ENCODE measurements at regions not wholly inside any gene's neighbourhood (a gene's known extent, or its start where the extent isn't known, plus 50 kb on each side); places are given as distances from the start of the nearest gene placed in this dataset.
"Not testable (repeated sequence)": the region's sequence is repeated elsewhere in the genome, so short reads cannot be mapped to it uniquely, and the experiment has no call there.

DNA sequence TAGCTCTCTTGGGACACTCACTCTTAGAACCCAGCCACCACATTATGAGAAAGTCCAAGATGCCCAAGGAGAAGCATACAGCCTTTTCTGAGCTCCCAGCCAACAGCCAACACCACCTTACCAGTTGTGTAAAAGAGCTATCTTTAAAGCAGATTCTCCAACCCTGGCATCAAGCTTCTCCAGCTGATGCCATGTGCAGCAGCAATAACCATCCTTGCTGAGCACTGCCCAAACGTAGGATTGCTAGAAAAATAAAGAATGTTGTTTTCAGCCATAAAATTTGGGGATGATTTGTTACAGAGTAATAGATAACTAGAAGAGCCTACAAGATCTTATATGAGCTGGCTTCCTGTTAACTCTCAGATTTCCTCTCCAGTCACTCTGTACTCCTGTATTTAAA is 443.7 kb upstream of the DYNLRB2 start:
- POLR2A ChIA-PET, result no interaction called here
- ATAC-seq, result no peak
- CTCF ChIA-PET, result interaction anchor here (0.5 kb wide), 1 partner anchor 263 kb away, joined by 3 read pairs; no protein-coding TSS in a partner anchor
- Mint-ChIP-seq H3K27me3 (peaks cover 2 to 29% (median 16%) of the 10 kb centered on the region in 5 donors), H3K4me3 (no peak overlapping the region), H3K36me3 (peaks cover 0 to 6% (median 0%) of the 10 kb centered on the region in 5 donors), H3K4me1 (no peaks in the 10 kb centered on the region), H3K9me3 (peaks cover 0 to 21% (median 9%) of the 10 kb centered on the region in 11 donors), H3K27ac (no peak overlapping the region)
- intact Hi-C loops (cut with micrococcal nuclease), result no loop called here
- no peaks in the 10 kb centered on the region for H3K27me3 ChIP-seq (ENCODE audit: control insufficient read depth in 2 of 2, insufficient read depth in 2 of 2, low read length in 2 of 2)
- no peaks in the 10 kb centered on the region for H3K9me3 ChIP-seq (ENCODE audit: control insufficient read depth in 2 of 3, low read length in 3 of 3)
- DNase-seq, result no peak
- no peak overlapping the region for H3K4me3 ChIP-seq (ENCODE audit: low read length)
- H3K36me3 ChIP-seq (ENCODE audit: control insufficient read depth in 2 of 3, insufficient read depth in 3 of 3, low read length in 3 of 3), result no peaks in the 10 kb centered on the region
- no peak overlapping the region for H3K27ac ChIP-seq (ENCODE audit: low read depth, low read length)
- H3K4me1 ChIP-seq (ENCODE audit: control insufficient read depth in 2 of 2, insufficient read depth in 2 of 2, low read length in 2 of 2), result no peaks in the 10 kb centered on the region

DNA sequence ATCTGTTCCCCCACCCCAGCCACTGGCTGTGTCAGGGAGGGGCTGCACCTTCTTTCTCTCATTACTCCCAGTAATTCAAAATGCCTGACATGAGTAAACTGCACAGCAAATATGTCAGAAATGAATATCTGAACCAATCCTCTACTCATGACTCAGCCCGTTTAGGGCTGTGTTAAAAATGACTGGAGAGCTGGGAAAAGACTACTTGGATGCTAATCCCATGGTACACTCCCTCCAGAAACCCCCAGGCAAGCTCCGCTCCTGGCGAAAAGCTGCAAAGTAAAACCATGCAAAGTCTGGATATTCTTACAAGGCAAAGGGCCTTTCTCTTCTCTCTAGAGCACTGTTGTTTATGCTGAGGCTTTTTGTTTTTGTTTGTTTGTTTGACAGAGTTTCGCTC is 448.1 kb upstream of the DYNLRB2 start:
- CTCF ChIA-PET, result no interaction called here
- POLR2A ChIA-PET, result no interaction called here
- Histone ChIP-seq H3K36me3 (ENCODE audit: control insufficient read depth in 2 of 3, insufficient read depth in 3 of 3, low read length in 3 of 3) (no peaks in the 10 kb centered on the region), H3K4me1 (ENCODE audit: control insufficient read depth in 2 of 2, insufficient read depth in 2 of 2, low read length in 2 of 2) (no peaks in the 10 kb centered on the region), H3K27me3 (ENCODE audit: control insufficient read depth in 2 of 2, insufficient read depth in 2 of 2, low read length in 2 of 2) (no peaks in the 10 kb centered on the region), H3K27ac (ENCODE audit: low read depth, low read length) (no peak overlapping the region), H3K4me3 (ENCODE audit: low read length) (no peak overlapping the region), H3K9me3 (ENCODE audit: control insufficient read depth in 2 of 3, low read length in 3 of 3) (no peaks in the 10 kb centered on the region)
- H3K4me1 Mint-ChIP-seq, result no peaks in the 10 kb centered on the region
- no peak overlapping the region for H3K27ac Mint-ChIP-seq
- ATAC-seq (no peak), DNase-seq (no peak)
- intact Hi-C loops (cut with micrococcal nuclease), result no loop called here
- H3K27me3 Mint-ChIP-seq, result peaks cover 0 to 24% (median 14%) of the 10 kb centered on the region in 5 donors
- peaks cover 0 to 13% (median 4%) of the 10 kb centered on the region in 11 donors for H3K9me3 Mint-ChIP-seq
- H3K4me3 Mint-ChIP-seq, result no peak overlapping the region
- H3K36me3 Mint-ChIP-seq, result peaks cover 0 to 6% (median 0%) of the 10 kb centered on the region in 5 donors

GRCh38 chr16:80091453-80091852 is 449.3 kb upstream of the DYNLRB2 start:
- H3K4me1 Mint-ChIP-seq; H3K36me3 Mint-ChIP-seq; H3K4me3 ChIP-seq (ENCODE audit: low read length); POLR2A ChIA-PET; H3K9me3 ChIP-seq (ENCODE audit: control insufficient read depth in 2 of 3, low read length in 3 of 3); H3K4me1 ChIP-seq (ENCODE audit: control insufficient read depth in 2 of 2, insufficient read depth in 2 of 2, low read length in 2 of 2); H3K4me3 Mint-ChIP-seq; H3K36me3 ChIP-seq (ENCODE audit: control insufficient read depth in 2 of 3, insufficient read depth in 3 of 3, low read length in 3 of 3); H3K9me3 Mint-ChIP-seq; H3K27me3 ChIP-seq (ENCODE audit: control insufficient read depth in 2 of 2, insufficient read depth in 2 of 2, low read length in 2 of 2); CTCF ChIA-PET; H3K27ac ChIP-seq (ENCODE audit: low read depth, low read length); DNase-seq; H3K27ac Mint-ChIP-seq; ATAC-seq; intact Hi-C loops (cut with micrococcal nuclease): not testable (repeated sequence)
- peaks cover 0 to 18% (median 7%) of the 10 kb centered on the region in 5 donors for H3K27me3 Mint-ChIP-seq

GRCh38 chr16:80085606-80086005 is 455.2 kb upstream of the DYNLRB2 start:
- CTCF ChIA-PET, result no interaction called here

GRCh38 chr16:80084614-80085013 is 456.2 kb upstream of the DYNLRB2 start:
- POLR2A ChIA-PET, result no interaction called here
- H3K27me3 Mint-ChIP-seq, result peaks cover 0 to 10% (median 0%) of the 10 kb centered on the region in 5 donors
- intact Hi-C loops (cut with micrococcal nuclease), result loop anchor here in 1 of 2 donors (5.0 kb wide), 1 partner anchor 1962 kb away; no protein-coding TSS in a partner anchor
- H3K27ac Mint-ChIP-seq, result no peak overlapping the region
- CTCF ChIA-PET, result no interaction called here
- H3K36me3 Mint-ChIP-seq, result no peaks in the 10 kb centered on the region
- Histone ChIP-seq H3K4me3 (ENCODE audit: low read length) (no peak overlapping the region), H3K27ac (ENCODE audit: low read depth, low read length) (no peak overlapping the region), H3K9me3 (ENCODE audit: control insufficient read depth in 2 of 3, low read length in 3 of 3) (no peaks in the 10 kb centered on the region), H3K27me3 (ENCODE audit: control insufficient read depth in 2 of 2, insufficient read depth in 2 of 2, low read length in 2 of 2) (no peaks in the 10 kb centered on the region), H3K4me1 (ENCODE audit: control insufficient read depth in 2 of 2, insufficient read depth in 2 of 2, low read length in 2 of 2) (no peaks in the 10 kb centered on the region), H3K36me3 (ENCODE audit: control insufficient read depth in 2 of 3, insufficient read depth in 3 of 3, low read length in 3 of 3) (no peaks in the 10 kb centered on the region)
- H3K4me1 Mint-ChIP-seq, result no peaks in the 10 kb centered on the region
- no peak overlapping the region for H3K4me3 Mint-ChIP-seq
- no peak for ATAC-seq
- H3K9me3 Mint-ChIP-seq, result peaks cover 0 to 4% (median 0%) of the 10 kb centered on the region in 11 donors
- no peak for DNase-seq

More at GRCh38 chr16:80085606-80086005, 455.2 kb upstream of the DYNLRB2 start:
- Mint-ChIP-seq H3K4me1 (no peaks in the 10 kb centered on the region), H3K36me3 (no peaks in the 10 kb centered on the region), H3K4me3 (no peak overlapping the region), H3K27me3 (peaks cover 0 to 4% (median 0%) of the 10 kb centered on the region in 5 donors), H3K9me3 (peaks cover 0 to 4% (median 0%) of the 10 kb centered on the region in 11 donors), H3K27ac (no peak overlapping the region)
- Histone ChIP-seq H3K27ac (ENCODE audit: low read depth, low read length) (no peak overlapping the region), H3K36me3 (ENCODE audit: control insufficient read depth in 2 of 3, insufficient read depth in 3 of 3, low read length in 3 of 3) (no peaks in the 10 kb centered on the region), H3K4me3 (ENCODE audit: low read length) (no peak overlapping the region), H3K27me3 (ENCODE audit: control insufficient read depth in 2 of 2, insufficient read depth in 2 of 2, low read length in 2 of 2) (no peaks in the 10 kb centered on the region), H3K4me1 (ENCODE audit: control insufficient read depth in 2 of 2, insufficient read depth in 2 of 2, low read length in 2 of 2) (no peaks in the 10 kb centered on the region), H3K9me3 (ENCODE audit: control insufficient read depth in 2 of 3, low read length in 3 of 3) (no peaks in the 10 kb centered on the region)
- POLR2A ChIA-PET, result no interaction called here
- DNase-seq, result no peak
- no peak for ATAC-seq
- intact Hi-C loops (cut with micrococcal nuclease), result no loop called here

- H3K4me1 ChIP-seq (ENCODE audit: control insufficient read depth in 2 of 2, insufficient read depth in 2 of 2, low read length in 2 of 2), result no peaks in the 10 kb centered on the region
- Mint-ChIP-seq H3K4me1 (no peaks in the 10 kb centered on the region), H3K9me3 (peaks cover 0 to 4% (median 0%) of the 10 kb centered on the region in 11 donors), H3K27me3 (peaks cover 0 to 11% (median 0%) of the 10 kb centered on the region in 5 donors), H3K4me3 (no peak overlapping the region), H3K27ac (no peak overlapping the region), H3K36me3 (no peaks in the 10 kb centered on the region)
- POLR2A ChIA-PET, result no interaction called here
- no peak overlapping the region for H3K4me3 ChIP-seq (ENCODE audit: low read length)
- no peaks in the 10 kb centered on the region for H3K36me3 ChIP-seq (ENCODE audit: control insufficient read depth in 2 of 3, insufficient read depth in 3 of 3, low read length in 3 of 3)
- DNase-seq (no peak), ATAC-seq (no peak)
- no peaks in the 10 kb centered on the region for H3K9me3 ChIP-seq (ENCODE audit: control insufficient read depth in 2 of 3, low read length in 3 of 3)
- H3K27ac ChIP-seq (ENCODE audit: low read depth, low read length), result no peak overlapping the region
- no peaks in the 10 kb centered on the region for H3K27me3 ChIP-seq (ENCODE audit: control insufficient read depth in 2 of 2, insufficient read depth in 2 of 2, low read length in 2 of 2)
- CTCF ChIA-PET, result no interaction called here
- intact Hi-C loops (cut with micrococcal nuclease), result loop anchor here in 1 of 2 donors (5.0 kb wide), 1 partner anchor 1962 kb away; no protein-coding TSS in a partner anchor
These were observed 456.6 kb upstream of the DYNLRB2 start for GRCh38 chr16:80084163-80084562.

DNA sequence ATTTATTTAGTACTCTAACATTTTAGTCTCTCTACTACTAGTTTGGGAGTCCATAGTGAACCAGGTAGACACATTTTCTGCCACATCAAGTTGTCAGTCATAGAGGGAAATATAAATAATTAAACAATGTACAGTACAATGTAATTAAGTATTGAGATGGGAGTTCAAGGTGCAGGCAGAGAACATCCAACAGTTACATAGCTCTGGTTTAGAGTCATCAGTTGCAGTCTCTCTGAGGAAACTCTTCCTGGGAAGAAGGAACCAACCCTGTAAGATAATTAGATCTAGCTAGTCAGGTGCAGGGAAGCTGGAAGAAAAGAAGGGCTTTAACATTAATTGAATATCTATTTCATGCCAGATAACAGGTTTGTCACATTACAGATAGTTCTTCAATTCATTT is 457.9 kb upstream of the DYNLRB2 start:
- Histone ChIP-seq H3K36me3 (ENCODE audit: control insufficient read depth in 2 of 3, insufficient read depth in 3 of 3, low read length in 3 of 3) (no peaks in the 10 kb centered on the region), H3K4me3 (ENCODE audit: low read length) (no peak overlapping the region), H3K9me3 (ENCODE audit: control insufficient read depth in 2 of 3, low read length in 3 of 3) (no peaks in the 10 kb centered on the region), H3K27me3 (ENCODE audit: control insufficient read depth in 2 of 2, insufficient read depth in 2 of 2, low read length in 2 of 2) (no peaks in the 10 kb centered on the region), H3K27ac (ENCODE audit: low read depth, low read length) (no peak overlapping the region), H3K4me1 (ENCODE audit: control insufficient read depth in 2 of 2, insufficient read depth in 2 of 2, low read length in 2 of 2) (no peaks in the 10 kb centered on the region)
- H3K36me3 Mint-ChIP-seq, result no peaks in the 10 kb centered on the region
- peaks cover 0 to 13% (median 0%) of the 10 kb centered on the region in 5 donors for H3K27me3 Mint-ChIP-seq
- no peak for DNase-seq
- ChIA-PET POLR2A (no interaction called here), CTCF (no interaction called here)
- no peaks in the 10 kb centered on the region for H3K4me1 Mint-ChIP-seq
- no peak overlapping the region for H3K27ac Mint-ChIP-seq
- intact Hi-C loops (cut with micrococcal nuclease), result loop anchor here in 1 of 2 donors (5.0 kb wide), 1 partner anchor 1961 kb away; no protein-coding TSS in a partner anchor
- H3K4me3 Mint-ChIP-seq, result no peak overlapping the region
- H3K9me3 Mint-ChIP-seq, result peaks cover 0 to 4% (median 0%) of the 10 kb centered on the region in 11 donors
- ATAC-seq, result no peak

Data from naive thymus-derived CD4-positive, alpha-beta T cell (primary cell).